Esophagus muscularis mucosa (tissue), 4 donors: ENCODE measurements at regions not wholly inside any gene's neighbourhood (a gene's known extent, or its start where the extent isn't known, plus 50 kb on each side); places are given as distances from the start of the nearest gene placed in this dataset.

ENCODE experiments used
- DNase-seq: peaks from one replicate; pipeline ENCODE4 v3.0.0-alpha.2; 2017; ENCODE audit errors: extremely low spot score
- H3K27ac ChIP-seq, 4 donors: fragments of 200-600 bp; sonication (generic); replicated peaks in 1 of 4; 1 replicate in 3 of 4; 2 replicates in 1 of 4; pipeline ENCODE4 v1.5.1; 2016 to 2019; ENCODE audit warnings: mild to moderate bottlenecking in 1 of 4
- H3K27me3 ChIP-seq, 4 donors: fragments of 200-600 bp; sonication (generic); one replicate each; pipeline versions ENCODE4 v1.5.1 to v1.6.0; 2016 to 2019
- H3K36me3 ChIP-seq, 4 donors: fragments of 200-600 bp; sonication (generic); one replicate each; pipeline ENCODE4 v1.5.1; 2016 to 2019
- H3K4me1 ChIP-seq, 4 donors: fragments of 200-600 bp; sonication (generic); one replicate each; pipeline ENCODE4 v1.5.1; 2016 to 2019
- H3K4me3 ChIP-seq, 4 donors: fragments of 200-600 bp; sonication (generic); 1 replicate in 2 of 4; 2 replicates in 2 of 4; pipeline ENCODE4 v1.5.1; 2016 to 2019; ENCODE audit warnings: mild to moderate bottlenecking in 4 of 4, moderate library complexity in 1 of 4
- H3K9me3 ChIP-seq, 4 donors: fragments of 200-600 bp; sonication (generic); 1 replicate in 3 of 4; 2 replicates in 1 of 4; pipeline ENCODE4 v1.5.1; 2016 to 2019
- EP300 ChIP-seq: sonication (generic); formaldehyde crosslinking; IDR thresholded peaks from one replicate; pipeline ENCODE4 v1.6.1; 2017; ENCODE audit warnings: antibody characterized with exemption
- POLR2A ChIP-seq: fragments of 450-650 bp; IDR thresholded peaks from one replicate; pipeline ENCODE4 v1.6.1; 2017; ENCODE audit warnings: antibody characterized with exemption, moderate library complexity, mild to moderate bottlenecking, low read depth
- POLR2AphosphoS5 ChIP-seq, 2 donors: sonication (generic); formaldehyde crosslinking; IDR thresholded peaks; one replicate each; pipeline ENCODE4 v1.6.1; 2017; ENCODE audit warnings: antibody characterized with exemption in 2 of 2
- WGBS: methylation state at CpG from one replicate; pipeline ENCODE4 v1.1.5; 2018; 5-methylcytosine and 5-hydroxymethylcytosine counted together
- intact Hi-C: fragments of 100-400 bp; cut with DNase I; formaldehyde crosslinking; loops from one replicate; pipeline ENCODE4 v1.15.1; 2023
- TF ChIP-seq, protein P1 (sequence below), 3 experiments: fragments of 200-600 bp in 2 of 3; fragments of 450-650 bp in 1 of 3; sonication (generic) in 2 of 3; IDR thresholded peaks; one replicate each; pipeline ENCODE4 v1.5.1; 2017 to 2019; ENCODE audit warnings: antibody characterized with exemption in 3 of 3, mild to moderate bottlenecking in 2 of 3, moderate library complexity in 1 of 3

DNA sequence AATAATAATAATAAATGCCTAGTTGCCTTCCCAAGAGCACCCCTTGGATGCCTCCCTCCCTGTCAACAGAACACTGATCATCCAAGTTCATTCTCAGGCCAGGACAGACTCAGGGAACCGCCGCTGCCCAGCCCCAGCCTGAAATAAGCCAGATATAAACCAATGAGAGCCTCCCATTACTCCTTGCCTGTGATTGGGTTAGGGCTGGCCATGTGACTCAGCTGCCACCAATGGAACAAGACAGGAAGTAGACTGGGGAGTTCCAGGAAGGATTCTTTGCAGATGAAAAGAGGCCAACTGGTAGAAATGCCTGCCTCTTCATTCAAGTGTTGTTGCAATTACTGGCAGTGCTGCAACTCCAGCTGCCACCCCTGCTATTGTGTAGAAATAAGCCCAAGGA lies 146.4 kb upstream of the TIAM1 start:
- no CpG with 5 or more reads among the region's 2 CpGs for WGBS
- Histone ChIP-seq H3K27ac (no peak overlapping the region), H3K4me1 (no peaks in the 10 kb centered on the region), H3K4me3 (no peak overlapping the region), H3K9me3 (peaks cover 0 to 4% (median 4%) of the 10 kb centered on the region in 4 donors), H3K27me3 (no peaks in the 10 kb centered on the region), H3K36me3 (no peaks in the 10 kb centered on the region)
- intact Hi-C loops, result no loop called here
- TF ChIP-seq, protein P1, sequence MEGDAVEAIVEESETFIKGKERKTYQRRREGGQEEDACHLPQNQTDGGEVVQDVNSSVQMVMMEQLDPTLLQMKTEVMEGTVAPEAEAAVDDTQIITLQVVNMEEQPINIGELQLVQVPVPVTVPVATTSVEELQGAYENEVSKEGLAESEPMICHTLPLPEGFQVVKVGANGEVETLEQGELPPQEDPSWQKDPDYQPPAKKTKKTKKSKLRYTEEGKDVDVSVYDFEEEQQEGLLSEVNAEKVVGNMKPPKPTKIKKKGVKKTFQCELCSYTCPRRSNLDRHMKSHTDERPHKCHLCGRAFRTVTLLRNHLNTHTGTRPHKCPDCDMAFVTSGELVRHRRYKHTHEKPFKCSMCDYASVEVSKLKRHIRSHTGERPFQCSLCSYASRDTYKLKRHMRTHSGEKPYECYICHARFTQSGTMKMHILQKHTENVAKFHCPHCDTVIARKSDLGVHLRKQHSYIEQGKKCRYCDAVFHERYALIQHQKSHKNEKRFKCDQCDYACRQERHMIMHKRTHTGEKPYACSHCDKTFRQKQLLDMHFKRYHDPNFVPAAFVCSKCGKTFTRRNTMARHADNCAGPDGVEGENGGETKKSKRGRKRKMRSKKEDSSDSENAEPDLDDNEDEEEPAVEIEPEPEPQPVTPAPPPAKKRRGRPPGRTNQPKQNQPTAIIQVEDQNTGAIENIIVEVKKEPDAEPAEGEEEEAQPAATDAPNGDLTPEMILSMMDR (IDR thresholded peaks at IDR 0.05), result no peak
- TF ChIP-seq POLR2A (no peak), EP300 (no peak), POLR2AphosphoS5 (IDR thresholded peaks at IDR 0.05) (no peak)
- DNase-seq, result no peak

DNA sequence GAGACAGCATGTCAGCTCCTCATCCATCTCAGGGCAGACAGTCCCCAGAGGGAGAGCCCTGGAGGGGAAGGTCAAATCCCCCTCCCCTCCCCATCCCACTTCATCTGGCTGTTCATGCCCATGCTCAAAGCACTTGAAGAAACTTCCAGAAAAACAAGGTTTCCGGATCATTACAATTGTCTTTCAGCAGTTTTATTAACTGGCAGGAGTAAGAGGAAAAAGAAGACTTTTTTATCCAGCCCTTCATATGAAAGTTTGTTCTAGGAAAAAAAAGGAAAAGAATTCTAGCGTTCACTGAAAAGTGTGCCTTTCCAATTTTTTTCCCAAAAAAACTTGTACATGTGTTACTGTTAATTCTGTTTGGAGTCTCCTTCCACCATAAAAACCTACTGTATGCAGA lies 145.7 kb upstream of the TIAM1 start:
- Histone ChIP-seq H3K4me1 (no peaks in the 10 kb centered on the region), H3K9me3 (peaks cover 0 to 10% (median 6%) of the 10 kb centered on the region in 4 donors), H3K27ac (no peak overlapping the region), H3K4me3 (no peak overlapping the region), H3K36me3 (no peaks in the 10 kb centered on the region), H3K27me3 (no peaks in the 10 kb centered on the region)
- intact Hi-C loops, result no loop called here
- 75% methylated on average over 2 of the region's 2 CpGs for WGBS
- TF ChIP-seq POLR2AphosphoS5 (IDR thresholded peaks at IDR 0.05) (no peak), EP300 (no peak), POLR2A (no peak)
- TF ChIP-seq, protein P1 (IDR thresholded peaks at IDR 0.05), result no peak
- DNase-seq, result no peak

DNA sequence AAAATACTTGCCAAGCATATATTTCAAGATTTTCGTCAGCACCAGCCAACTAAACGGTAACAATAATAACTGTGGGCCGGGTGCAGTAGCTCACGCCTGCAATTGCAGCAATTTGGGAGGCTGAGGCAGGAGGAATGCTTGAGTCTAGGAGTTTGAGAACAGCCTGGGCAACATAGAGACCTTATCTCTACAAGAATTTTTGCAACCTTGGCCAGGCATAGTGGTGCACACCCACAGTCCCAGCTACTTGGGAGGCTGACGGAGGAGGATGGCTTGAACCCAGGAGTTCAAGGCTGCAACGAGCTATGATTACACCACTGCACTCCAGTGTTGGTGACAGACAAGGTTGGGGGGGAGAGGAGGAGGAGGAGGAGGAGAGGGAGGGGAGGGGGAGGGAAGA lies 145.0 kb upstream of the TIAM1 start:
- no peak overlapping the region for H3K27ac ChIP-seq
- intact Hi-C loops, result no loop called here
- no peak for TF ChIP-seq POLR2AphosphoS5 (IDR thresholded peaks at IDR 0.05)
- TF ChIP-seq, protein P1 (IDR thresholded peaks at IDR 0.05), result no peak
- TF ChIP-seq EP300, result no peak
- H3K4me3 ChIP-seq, result no peak overlapping the region
- DNase-seq, result no peak
- no peaks in the 10 kb centered on the region for H3K4me1 ChIP-seq
- H3K27me3 ChIP-seq, result no peaks in the 10 kb centered on the region
- 74% methylated on average over 6 of the region's 6 CpGs for WGBS
- H3K36me3 ChIP-seq, result no peaks in the 10 kb centered on the region
- peaks cover 0 to 15% (median 6%) of the 10 kb centered on the region in 4 donors for H3K9me3 ChIP-seq

DNA sequence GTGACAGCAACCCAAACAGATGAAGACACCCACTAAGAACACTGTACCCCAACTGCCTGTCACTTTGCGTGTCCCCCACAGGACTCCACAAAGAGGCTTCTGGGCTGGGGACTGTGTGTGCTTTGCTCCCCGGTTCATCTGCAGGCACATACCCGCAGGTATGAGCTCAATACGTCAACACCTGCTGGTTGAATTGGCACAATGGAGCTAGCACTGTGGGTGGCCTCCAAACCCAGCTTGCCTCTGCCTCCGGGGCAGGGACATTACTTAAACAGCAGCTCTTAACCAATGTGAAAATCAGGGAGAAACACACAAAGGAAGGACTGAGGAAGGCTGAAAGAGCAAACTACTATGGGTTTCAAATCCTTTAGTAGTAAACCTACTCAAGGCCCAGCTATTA lies 140.2 kb upstream of the TIAM1 start:
- no peak overlapping the region for H3K27ac ChIP-seq
- H3K4me1 ChIP-seq, result no peaks in the 10 kb centered on the region
- 80% methylated on average over 5 of the region's 5 CpGs for WGBS
- H3K4me3 ChIP-seq, result no peak overlapping the region
- no peaks in the 10 kb centered on the region for H3K27me3 ChIP-seq
- H3K36me3 ChIP-seq, result no peaks in the 10 kb centered on the region
- intact Hi-C loops, result no loop called here
- TF ChIP-seq, protein P1 (IDR thresholded peaks at IDR 0.05), result no peak
- peaks cover 0 to 46% (median 18%) of the 10 kb centered on the region in 4 donors for H3K9me3 ChIP-seq
- DNase-seq, result no peak

DNA sequence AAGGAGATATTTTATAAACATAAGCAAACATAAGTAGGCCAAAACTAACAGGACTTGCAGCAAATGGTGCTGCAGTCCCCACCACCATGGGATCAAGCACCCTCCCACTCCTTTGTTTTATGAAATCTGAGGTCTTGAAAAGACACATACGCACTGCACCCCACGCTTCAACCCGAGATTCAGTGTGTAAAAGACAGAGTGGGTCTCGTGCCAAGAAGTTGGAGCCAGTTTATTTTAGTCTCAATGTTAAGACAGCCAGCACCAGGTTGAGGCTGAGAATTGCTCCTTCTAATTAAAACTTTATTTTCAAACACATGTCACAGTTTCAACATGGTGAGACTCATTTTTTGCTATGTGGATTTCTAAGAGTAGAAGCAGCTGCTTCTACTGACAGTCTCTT lies 139.1 kb upstream of the TIAM1 start:
- H3K9me3 ChIP-seq, result peaks cover 0 to 46% (median 18%) of the 10 kb centered on the region in 4 donors
- 48% methylated on average over 4 of the region's 4 CpGs for WGBS
- no peaks in the 10 kb centered on the region for H3K27me3 ChIP-seq
- intact Hi-C loops, result no loop called here
- H3K4me3 ChIP-seq, result no peak overlapping the region
- no peaks in the 10 kb centered on the region for H3K36me3 ChIP-seq
- DNase-seq, result no peak
- H3K27ac ChIP-seq, result no peak overlapping the region
- no peaks in the 10 kb centered on the region for H3K4me1 ChIP-seq
- TF ChIP-seq POLR2AphosphoS5 (IDR thresholded peaks at IDR 0.05), result no peak
- TF ChIP-seq, protein P1 (IDR thresholded peaks at IDR 0.05), result no peak
- no peak for TF ChIP-seq EP300
- TF ChIP-seq POLR2A, result no peak
